ENCODE measurements at regions not wholly inside any gene's neighbourhood (a gene's known extent, or its start where the extent isn't known, plus 50 kb on each side); places are given as distances from the start of the nearest gene placed in this dataset.

GRCh38 chr1:168480997-168481396, 62.8 kb downstream of the XCL2 start (continued):
- no peak for TF ChIP-seq CTCF (IDR thresholded peaks at IDR 0.05 in 2 of 3, conservative IDR thresholded peaks at IDR 0.05 in 1 of 3; ENCODE audit: control insufficient read depth in 2 of 3, extremely low read depth in 1 of 3, insufficient read depth in 1 of 3, low read depth in 3 of 3, low read length in 3 of 3)
- no peak for TF ChIP-seq NFYB (IDR thresholded peaks at IDR 0.05; ENCODE audit: insufficient read depth, low read depth, low read length)
- TF ChIP-seq ZNF592 (IDR thresholded peaks at IDR 0.05): no peak
- TF ChIP-seq PBX3 (IDR thresholded peaks at IDR 0.05; ENCODE audit: insufficient replicate concordance, low read depth, low read length): no peak

GRCh38 chr1:168477792-168478191, 66.0 kb downstream of the XCL2 start:
- ChIA-PET RAD21 (ENCODE audit: unreplicated experiment) (interaction anchor here (0.9 kb wide), 1 partner anchor 10 kb away, joined by 3 read pairs; no protein-coding TSS in a partner anchor), CTCF (interaction anchor here (0.9 to 1.5 kb wide), 4 partner anchors 13 to 135 kb away, joined by 3 to 4 read pairs (median 3); no protein-coding TSS in a partner anchor), SMC1A (ENCODE audit: uncharacterized antibody, unreplicated experiment) (interaction anchor here (0.9 to 11.0 kb wide), 6 partner anchors 8 to 32 kb away, joined by 4 to 87 read pairs (median 6); no protein-coding TSS in a partner anchor), POLR2A (no interaction called here)
- Histone ChIP-seq H3K27ac (ENCODE audit: control insufficient read depth, insufficient read depth) (no peak overlapping the region), H3K4me2 (ENCODE audit: control insufficient read depth, insufficient read depth) (no peak overlapping the region), H3K27me3 (replicated peaks in 1 of 2; ENCODE audit: control insufficient read depth in 2 of 2, insufficient read depth in 2 of 2, low read length in 1 of 2) (no peaks in the 10 kb centered on the region), H3K79me2 (ENCODE audit: control insufficient read depth, insufficient read depth, low read length) (no peaks in the 10 kb centered on the region), H3K4me1 (ENCODE audit: control insufficient read depth, insufficient read depth, low read length) (no peaks in the 10 kb centered on the region), H3K36me3 (ENCODE audit: control insufficient read depth in 2 of 2, insufficient read depth in 2 of 2, low read length in 1 of 2) (no peaks in the 10 kb centered on the region), H3K9ac (ENCODE audit: control insufficient read depth, insufficient read depth, low read length) (no peak overlapping the region), H3K4me3 (no peak overlapping the region), H2AFZ (ENCODE audit: control insufficient read depth, low read depth, low read length) (no peak overlapping the region), H4K20me1 (ENCODE audit: control insufficient read depth, insufficient read depth) (no peaks in the 10 kb centered on the region), H3K9me3 (replicated peaks; ENCODE audit: control insufficient read depth, insufficient read depth, low read length) (peaks cover 6% of the 10 kb centered on the region; the same call in 2 of the 3 replicates)
- FAIRE-seq (no peak), ATAC-seq (no peak), DNase-seq (ENCODE audit: low read depth, low spot score) (no peak)
- no TSS peak for BruUV-seq (replicated peaks)
- intact Hi-C loops (cut with micrococcal nuclease; ENCODE audit: unreplicated experiment) (no loop called here), in situ Hi-C loops (cut with MboI) (no loop called here)
- TF ChIP-seq MYB (IDR thresholded peaks at IDR 0.05; ENCODE audit: borderline replicate concordance, low read depth, low read length): no peak
- TF ChIP-seq HCFC1 (IDR thresholded peaks at IDR 0.05; ENCODE audit: low read length): no peak
- TF ChIP-seq ZNF217 (IDR thresholded peaks at IDR 0.05): no peak
- TF ChIP-seq RBBP5 (conservative IDR thresholded peaks at IDR 0.05): no peak
- no peak for TF ChIP-seq ASH2L (IDR thresholded peaks at IDR 0.05; ENCODE audit: borderline replicate concordance, low read depth)
- no peak for TF ChIP-seq EZH2 (IDR thresholded peaks at IDR 0.05; ENCODE audit: borderline replicate concordance, control insufficient read depth, low read depth, low read length)
- no peak for TF ChIP-seq STAT1 (conservative IDR thresholded peaks at IDR 0.05)
- no peak for TF ChIP-seq RCOR1 (conservative IDR thresholded peaks at IDR 0.05; ENCODE audit: low read depth, low read length)
- no peak for TF ChIP-seq MYC (IDR thresholded peaks at IDR 0.05; ENCODE audit: insufficient read depth, insufficient read length, insufficient replicate concordance, low read length, severe bottlenecking)
- no peak for TF ChIP-seq MEF2A (IDR thresholded peaks at IDR 0.05; ENCODE audit: insufficient read depth, low read depth, low read length)

Measured in GM12878 (cell line).